K562 (cell line): ENCODE measurements at regions not wholly inside any gene's neighbourhood (a gene's known extent, or its start where the extent isn't known, plus 50 kb on each side); places are given as distances from the start of the nearest gene placed in this dataset.

Source experiments
- ATAC-seq: fragments of 200-7000 bp; cut with Tn5 transposase; 3 replicates; pipeline ENCODE4 v1.9.1; 2020; ENCODE audit warnings: moderate library complexity
- BruUV-seq: library from RNA; stranded (reverse); fragments of 400-500 nt; replicated peaks from 2 replicates; lab custom pipeline; 2021; lab: Mats Ljungman, UMichigan
- CTCF ChIA-PET: fragments of 300-600 bp; formaldehyde crosslinking; extraction: SDS; loops from one replicate; lab custom pipeline; 2021; ENCODE audit warnings: low intra/inter-chr PET ratio; lab: Yijun Ruan, JAX
- POLR2A ChIA-PET: fragments of 300-600, 350-650 bp; sonication (Branson Sonifier 250); formaldehyde crosslinking; extraction: SDS; loops from one replicate; lab custom pipeline; 2021; ENCODE audit warnings: antibody characterized with exemption, inconsistent platforms; lab: Yijun Ruan, JAX
- DNase-seq, 4 experiments: peaks; one replicate each; pipeline versions ENCODE4 v3.0.0 to v3.0.0-alpha.2; 2011 to 2018; ENCODE audit warnings: low spot score in 3 of 4, mixed read lengths in 3 of 4; ENCODE audit errors: extremely low read depth in 1 of 4
- FAIRE-seq: peaks from 2 replicates; lab custom pipeline; 2011; peaks lifted over from hg19 to GRCh38; lab: Jason Lieb, UNC
- H2AFZ ChIP-seq: 2 replicates; pipeline ENCODE4 v1.6.0; 2011; ENCODE audit warnings: low read depth, low read length, control low read depth, inconsistent platforms
- H3K27ac ChIP-seq: fragments of 200-600 bp; 3 replicates; pipeline ENCODE4 v1.8.0; 2011; ENCODE audit warnings: low read depth, mild to moderate bottlenecking, control low read depth, inconsistent platforms, low read length, moderate library complexity, mixed read lengths; ENCODE audit errors: extremely low read depth
- H3K27me3 ChIP-seq, 2 experiments: fragments of 300-600 bp in 1 of 2; 2 replicates in 1 of 2; 3 replicates in 1 of 2; pipeline versions ENCODE4 v1.6.0 to v1.8.0; 2011; ENCODE audit warnings: inconsistent platforms in 2 of 2, low read length in 2 of 2, mild to moderate bottlenecking in 1 of 2, mixed read lengths in 1 of 2, moderate library complexity in 1 of 2; ENCODE audit not compliant: control insufficient read depth in 2 of 2, insufficient read depth in 2 of 2
- H3K36me3 ChIP-seq: fragments of 300-600 bp; 3 replicates; pipeline ENCODE4 v1.8.0; 2011; ENCODE audit warnings: mild to moderate bottlenecking, low read length, inconsistent platforms; ENCODE audit not compliant: control insufficient read depth, insufficient read depth
- H3K4me1 ChIP-seq, 2 experiments: fragments of 200-600 bp in 1 of 2; replicated peaks in 1 of 2; 2 replicates in 1 of 2; 3 replicates in 1 of 2; pipeline versions ENCODE4 v1.5.1 to v1.8.0; 2011; ENCODE audit warnings: inconsistent platforms in 2 of 2, low read length in 2 of 2, mild to moderate bottlenecking in 1 of 2, mixed read lengths in 1 of 2, moderate library complexity in 1 of 2; ENCODE audit not compliant: control insufficient read depth in 2 of 2, insufficient read depth in 2 of 2
- H3K4me2 ChIP-seq: 2 replicates; pipeline ENCODE4 v1.6.1; 2011; ENCODE audit warnings: low read length, control low read depth, inconsistent platforms, mixed read lengths; ENCODE audit not compliant: insufficient read depth
- H3K4me3 ChIP-seq: fragments of 200-600 bp; sonication (generic), shearing (Covaris generic); 2 replicates; pipeline ENCODE4 v1.5.1; 2016; ENCODE audit warnings: control low read depth, inconsistent platforms
- H3K79me2 ChIP-seq: fragments of 200-600 bp; 3 replicates; pipeline ENCODE4 v1.8.0; 2011; ENCODE audit warnings: low read length, inconsistent platforms; ENCODE audit not compliant: control insufficient read depth, insufficient read depth
- H3K9ac ChIP-seq, 2 experiments: 2 replicates each; pipeline versions ENCODE4 v1.6.0 to v1.6.1; 2011; ENCODE audit warnings: low read depth in 2 of 2, low read length in 2 of 2, control low read depth in 1 of 2, inconsistent platforms in 1 of 2, mild to moderate bottlenecking in 1 of 2, mixed read lengths in 1 of 2; ENCODE audit not compliant: insufficient read depth in 1 of 2
- H3K9me1 ChIP-seq: one replicate; pipeline ENCODE4 v1.6.0; 2011; ENCODE audit warnings: inconsistent platforms, mild to moderate bottlenecking, low read length, moderate library complexity; ENCODE audit not compliant: control insufficient read depth, insufficient read depth
- H3K9me3 ChIP-seq: replicated peaks from 2 replicates; pipeline ENCODE4 v1.5.1; 2011; ENCODE audit warnings: low read depth, low read length, inconsistent platforms; ENCODE audit not compliant: control insufficient read depth, insufficient read depth
- H4K20me1 ChIP-seq: replicated peaks from 2 replicates; pipeline ENCODE4 v1.6.1; 2011; ENCODE audit warnings: low read length, inconsistent platforms, mixed read lengths; ENCODE audit not compliant: control insufficient read depth, insufficient read depth
- SMAD3 ChIP-seq: fragments of 450-650 bp; formaldehyde crosslinking; conservative IDR thresholded peaks from 2 replicates; pipeline ENCODE4 v1.4.0; 2020; ENCODE audit warnings: mild to moderate bottlenecking
- SP1 ChIP-seq: sonication (generic); formaldehyde crosslinking; IDR thresholded peaks from 2 replicates; pipeline ENCODE4 v1.8.1; 2022; ENCODE audit warnings: mild to moderate bottlenecking, missing genetic modification reagents
- TCF3 ChIP-seq: sonication (generic); formaldehyde crosslinking; IDR thresholded peaks from 2 replicates; pipeline ENCODE4 v1.4.0; 2020; ENCODE audit warnings: mild to moderate bottlenecking, missing genetic modification reagents
- ZNF143 ChIP-seq: sonication (generic); formaldehyde crosslinking; IDR thresholded peaks from 2 replicates; pipeline ENCODE4 v1.9.0; 2022; ENCODE audit warnings: mild to moderate bottlenecking, missing genetic modification reagents
- ZNF347 ChIP-seq: fragments of 450-650 bp; formaldehyde crosslinking; IDR thresholded peaks from 2 replicates; pipeline ENCODE4 v1.4.0; 2020; ENCODE audit warnings: low read depth, mild to moderate bottlenecking, moderate library complexity
- ZNF79 ChIP-seq: fragments of 250-450 bp; sonication (Bioruptor Pico); IDR thresholded peaks from 2 replicates; pipeline ENCODE4 v1.4.0; 2020; ENCODE audit warnings: low read depth, mild to moderate bottlenecking, moderate library complexity
- WGBS: fragments of 100-300 bp; shearing (Covaris generic); methylation state at CpG from one replicate; pipeline ENCODE4 v1.1.6; 2016; ENCODE audit warnings: low coverage, mixed read lengths; ENCODE audit not compliant: insufficient coverage; ENCODE audit errors: missing lambda C conversion rate; 5-methylcytosine and 5-hydroxymethylcytosine counted together
- in situ Hi-C: fragments of 300-500 bp; cut with MboI; formaldehyde crosslinking; loops from 4 replicates; pipeline ENCODE4 v1.15.0; 2018; ENCODE audit warnings: inconsistent platforms, mixed read lengths
- intact Hi-C: fragments of 100-400 bp; cut with micrococcal nuclease; formaldehyde crosslinking; loops from 2 replicates; pipeline ENCODE4 v1.14.2; 2022
- TF ChIP-seq, protein P1 (sequence below), 2 experiments: fragments of 150-350 bp in 1 of 2; IDR thresholded peaks; 2 replicates each; pipeline ENCODE4 v1.6.1; 2012 to 2016; ENCODE audit warnings: low read depth in 2 of 2, low read length in 2 of 2, mild to moderate bottlenecking in 1 of 2, moderate library complexity in 1 of 2
- TF ChIP-seq, protein P2 (sequence below): sonication (generic); formaldehyde crosslinking; IDR thresholded peaks from 2 replicates; pipeline ENCODE4 v1.8.0; 2022; ENCODE audit warnings: mild to moderate bottlenecking, missing genetic modification reagents, borderline replicate concordance
- TF ChIP-seq, protein P3 (sequence below): fragments of 450-650 bp; IDR thresholded peaks from 2 replicates; pipeline ENCODE4 v1.6.1; 2017; ENCODE audit warnings: antibody characterized with exemption

DNA sequence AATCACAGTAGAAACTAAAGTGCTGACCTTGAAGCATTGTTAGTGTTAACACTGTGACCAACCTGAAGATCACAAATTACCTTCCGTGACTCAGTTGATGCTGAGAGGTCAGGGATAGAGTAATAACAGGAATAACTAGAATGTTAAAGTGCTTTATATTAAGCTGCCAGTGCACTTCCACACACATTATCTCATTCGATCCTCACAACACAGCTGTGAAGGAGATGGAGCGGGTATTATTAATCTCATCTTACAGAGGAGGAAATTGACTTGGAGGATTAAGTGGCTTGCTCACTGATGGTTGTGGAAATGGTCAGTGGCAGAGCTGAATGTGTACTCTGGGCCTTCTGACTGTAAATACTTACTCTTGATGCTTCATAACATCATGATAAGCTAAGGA, 252.5 kb upstream of the DMRT1 start:
- Histone ChIP-seq H3K4me3 (no peak overlapping the region), H3K9ac (no peak overlapping the region), H3K79me2 (no peaks in the 10 kb centered on the region), H3K4me2 (no peak overlapping the region), H3K36me3 (no peaks in the 10 kb centered on the region), H2AFZ (no peak overlapping the region), H3K9me1 (no peaks in the 10 kb centered on the region), H3K4me1 (no peaks in the 10 kb centered on the region), H4K20me1 (no peaks in the 10 kb centered on the region), H3K27me3 (no peaks in the 10 kb centered on the region), H3K9me3 (no peaks in the 10 kb centered on the region), H3K27ac (no peak overlapping the region)
- ChIA-PET CTCF (no interaction called here), POLR2A (no interaction called here)
- TF ChIP-seq ZNF347 (no peak), SP1 (CRISPR knock-in tag) (no peak), ZNF79 (no peak), TCF3 (CRISPR knock-in tag) (no peak), ZNF143 (no peak), SMAD3 (CRISPR knock-in tag) (no peak)
- TF ChIP-seq, protein P1, sequence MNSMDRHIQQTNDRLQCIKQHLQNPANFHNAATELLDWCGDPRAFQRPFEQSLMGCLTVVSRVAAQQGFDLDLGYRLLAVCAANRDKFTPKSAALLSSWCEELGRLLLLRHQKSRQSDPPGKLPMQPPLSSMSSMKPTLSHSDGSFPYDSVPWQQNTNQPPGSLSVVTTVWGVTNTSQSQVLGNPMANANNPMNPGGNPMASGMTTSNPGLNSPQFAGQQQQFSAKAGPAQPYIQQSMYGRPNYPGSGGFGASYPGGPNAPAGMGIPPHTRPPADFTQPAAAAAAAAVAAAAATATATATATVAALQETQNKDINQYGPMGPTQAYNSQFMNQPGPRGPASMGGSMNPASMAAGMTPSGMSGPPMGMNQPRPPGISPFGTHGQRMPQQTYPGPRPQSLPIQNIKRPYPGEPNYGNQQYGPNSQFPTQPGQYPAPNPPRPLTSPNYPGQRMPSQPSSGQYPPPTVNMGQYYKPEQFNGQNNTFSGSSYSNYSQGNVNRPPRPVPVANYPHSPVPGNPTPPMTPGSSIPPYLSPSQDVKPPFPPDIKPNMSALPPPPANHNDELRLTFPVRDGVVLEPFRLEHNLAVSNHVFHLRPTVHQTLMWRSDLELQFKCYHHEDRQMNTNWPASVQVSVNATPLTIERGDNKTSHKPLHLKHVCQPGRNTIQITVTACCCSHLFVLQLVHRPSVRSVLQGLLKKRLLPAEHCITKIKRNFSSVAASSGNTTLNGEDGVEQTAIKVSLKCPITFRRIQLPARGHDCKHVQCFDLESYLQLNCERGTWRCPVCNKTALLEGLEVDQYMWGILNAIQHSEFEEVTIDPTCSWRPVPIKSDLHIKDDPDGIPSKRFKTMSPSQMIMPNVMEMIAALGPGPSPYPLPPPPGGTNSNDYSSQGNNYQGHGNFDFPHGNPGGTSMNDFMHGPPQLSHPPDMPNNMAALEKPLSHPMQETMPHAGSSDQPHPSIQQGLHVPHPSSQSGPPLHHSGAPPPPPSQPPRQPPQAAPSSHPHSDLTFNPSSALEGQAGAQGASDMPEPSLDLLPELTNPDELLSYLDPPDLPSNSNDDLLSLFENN (IDR thresholded peaks at IDR 0.05; ENCODE audit: low read depth in 2 of 2, low read length in 2 of 2), result no peak
- TF ChIP-seq, protein P2, sequence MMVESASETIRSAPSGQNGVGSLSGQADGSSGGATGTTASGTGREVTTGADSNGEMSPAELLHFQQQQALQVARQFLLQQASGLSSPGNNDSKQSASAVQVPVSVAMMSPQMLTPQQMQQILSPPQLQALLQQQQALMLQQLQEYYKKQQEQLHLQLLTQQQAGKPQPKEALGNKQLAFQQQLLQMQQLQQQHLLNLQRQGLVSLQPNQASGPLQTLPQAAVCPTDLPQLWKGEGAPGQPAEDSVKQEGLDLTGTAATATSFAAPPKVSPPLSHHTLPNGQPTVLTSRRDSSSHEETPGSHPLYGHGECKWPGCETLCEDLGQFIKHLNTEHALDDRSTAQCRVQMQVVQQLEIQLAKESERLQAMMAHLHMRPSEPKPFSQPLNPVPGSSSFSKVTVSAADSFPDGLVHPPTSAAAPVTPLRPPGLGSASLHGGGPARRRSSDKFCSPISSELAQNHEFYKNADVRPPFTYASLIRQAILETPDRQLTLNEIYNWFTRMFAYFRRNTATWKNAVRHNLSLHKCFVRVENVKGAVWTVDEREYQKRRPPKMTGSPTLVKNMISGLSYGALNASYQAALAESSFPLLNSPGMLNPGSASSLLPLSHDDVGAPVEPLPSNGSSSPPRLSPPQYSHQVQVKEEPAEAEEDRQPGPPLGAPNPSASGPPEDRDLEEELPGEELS (CRISPR knock-in tag), result no peak
- TF ChIP-seq, protein P3, sequence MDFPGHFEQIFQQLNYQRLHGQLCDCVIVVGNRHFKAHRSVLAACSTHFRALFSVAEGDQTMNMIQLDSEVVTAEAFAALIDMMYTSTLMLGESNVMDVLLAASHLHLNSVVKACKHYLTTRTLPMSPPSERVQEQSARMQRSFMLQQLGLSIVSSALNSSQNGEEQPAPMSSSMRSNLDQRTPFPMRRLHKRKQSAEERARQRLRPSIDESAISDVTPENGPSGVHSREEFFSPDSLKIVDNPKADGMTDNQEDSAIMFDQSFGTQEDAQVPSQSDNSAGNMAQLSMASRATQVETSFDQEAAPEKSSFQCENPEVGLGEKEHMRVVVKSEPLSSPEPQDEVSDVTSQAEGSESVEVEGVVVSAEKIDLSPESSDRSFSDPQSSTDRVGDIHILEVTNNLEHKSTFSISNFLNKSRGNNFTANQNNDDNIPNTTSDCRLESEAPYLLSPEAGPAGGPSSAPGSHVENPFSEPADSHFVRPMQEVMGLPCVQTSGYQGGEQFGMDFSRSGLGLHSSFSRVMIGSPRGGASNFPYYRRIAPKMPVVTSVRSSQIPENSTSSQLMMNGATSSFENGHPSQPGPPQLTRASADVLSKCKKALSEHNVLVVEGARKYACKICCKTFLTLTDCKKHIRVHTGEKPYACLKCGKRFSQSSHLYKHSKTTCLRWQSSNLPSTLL, result no peak
- ATAC-seq, result no peak
- WGBS, result 0% methylated on average over 3 of the region's 3 CpGs
- BruUV-seq, result no TSS peak
- intact Hi-C loops (no loop called here), in situ Hi-C loops (no loop called here)
- DNase-seq, result no peak
- FAIRE-seq, result no peak
